HG03095 (cell line): ENCODE measurements at regions not wholly inside any gene's neighbourhood (a gene's known extent, or its start where the extent isn't known, plus 50 kb on each side); places are given as distances from the start of the nearest gene placed in this dataset.
"Not testable (repeated sequence)": the region's sequence is repeated elsewhere in the genome, so short reads cannot be mapped to it uniquely, and the experiment has no call there.

Experiments
- ATAC-seq: cut with Tn5 transposase; IDR thresholded peaks from one replicate; pipeline ENCODE4 v1.9.1; 2021; ENCODE audit warnings: moderate library complexity; ENCODE audit not compliant: unreplicated experiment

- not testable (repeated sequence) for ATAC-seq
Observed at GRCh38 chr5:163874912-163875311, 369.5 kb downstream of the MAT2B start.

GRCh38 chr5:163877865-163878264, 372.4 kb downstream of the MAT2B start:
- ATAC-seq: no peak

- ATAC-seq: no peak
Observed at GRCh38 chr5:163878490-163878889, 373.1 kb downstream of the MAT2B start.

DNA sequence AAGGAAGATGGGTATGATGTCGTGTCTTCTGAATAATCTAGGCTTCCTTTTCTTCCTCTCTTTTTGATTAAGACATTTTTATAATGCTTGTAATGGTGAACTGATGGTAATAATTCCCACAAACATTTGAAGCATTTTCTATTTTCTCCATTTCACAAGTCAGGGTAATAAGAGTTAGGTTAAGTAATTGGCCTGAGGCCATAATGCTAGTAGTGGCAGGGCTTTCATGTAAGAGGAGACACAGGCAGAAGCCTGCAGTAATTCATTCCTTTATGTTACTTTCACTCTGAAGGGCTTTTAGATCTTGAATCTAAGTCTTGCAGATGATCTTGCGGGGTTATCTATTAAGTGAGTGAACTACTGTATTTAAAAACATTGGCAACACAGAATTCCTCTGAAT, 374.9 kb downstream of the MAT2B start:
- no peak for ATAC-seq

GRCh38 chr5:163885117-163885516, 379.7 kb downstream of the MAT2B start:
- ATAC-seq: no peak

GRCh38 chr5:163887854-163888253, 382.4 kb downstream of the MAT2B start:
- no peak for ATAC-seq

- no peak for ATAC-seq
Observed at GRCh38 chr5:163888366-163888765, 382.9 kb downstream of the MAT2B start.

DNA sequence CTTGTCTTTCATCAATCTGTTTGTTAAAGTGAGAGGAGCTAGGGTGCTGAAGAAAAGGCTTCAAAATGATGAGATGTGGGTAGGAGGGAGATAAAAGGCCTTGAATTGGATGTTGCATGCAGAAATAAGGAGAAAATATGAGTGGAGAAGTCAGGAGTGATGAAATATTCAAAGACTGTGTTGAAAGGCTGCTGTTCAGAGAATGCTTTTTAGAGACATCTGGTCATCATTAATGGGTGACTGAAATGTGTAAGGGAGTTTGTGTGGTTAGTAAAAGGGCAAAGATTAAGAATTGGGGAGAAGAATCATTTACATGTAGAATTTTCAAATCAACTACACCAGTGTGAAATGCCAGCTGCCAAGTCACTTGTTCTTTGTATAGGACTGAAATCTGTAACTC, 383.9 kb downstream of the MAT2B start:
- ATAC-seq: no peak

- no peak for ATAC-seq
Observed at GRCh38 chr5:163890261-163890660, 384.8 kb downstream of the MAT2B start.

GRCh38 chr5:163893281-163893680, 387.9 kb downstream of the MAT2B start:
- no peak for ATAC-seq

DNA sequence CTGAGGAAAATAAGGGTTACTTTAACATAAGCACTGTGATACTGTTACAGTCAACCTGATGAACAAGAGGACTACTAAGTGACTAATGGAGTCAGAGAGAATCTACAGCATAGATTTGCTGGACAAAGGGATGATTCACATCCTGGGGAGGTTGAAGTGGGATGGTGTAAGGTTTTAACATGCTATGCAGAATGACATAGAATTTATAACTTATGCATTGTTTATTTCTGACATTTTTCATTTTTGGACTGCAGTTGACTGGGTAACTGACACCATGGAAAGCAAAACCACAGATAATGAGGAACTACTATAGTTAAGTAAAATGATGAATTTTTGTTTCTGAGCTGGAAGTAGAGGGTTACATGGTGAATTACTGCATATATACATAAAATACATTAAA, 389.2 kb downstream of the MAT2B start:
- ATAC-seq: no peak

DNA sequence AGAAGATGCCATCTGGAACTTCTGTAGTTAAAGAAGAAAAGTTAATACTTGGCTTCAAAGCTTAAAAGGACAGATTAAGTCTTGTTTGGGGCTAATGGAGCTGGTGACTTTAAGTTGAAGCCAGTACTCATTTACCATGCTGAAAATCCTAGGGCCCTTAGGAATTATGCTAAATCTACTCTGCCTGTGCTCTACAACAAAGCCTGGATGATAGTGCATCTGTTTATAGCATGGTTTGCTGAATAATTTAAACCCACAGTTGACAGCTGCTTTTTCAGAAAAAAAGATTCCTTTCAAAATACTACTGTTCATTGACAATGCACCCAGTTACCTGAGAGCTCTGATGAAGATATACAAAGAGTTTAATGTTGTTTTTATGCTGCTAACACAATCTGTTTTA, 393.5 kb downstream of the MAT2B start:
- ATAC-seq: no peak

DNA sequence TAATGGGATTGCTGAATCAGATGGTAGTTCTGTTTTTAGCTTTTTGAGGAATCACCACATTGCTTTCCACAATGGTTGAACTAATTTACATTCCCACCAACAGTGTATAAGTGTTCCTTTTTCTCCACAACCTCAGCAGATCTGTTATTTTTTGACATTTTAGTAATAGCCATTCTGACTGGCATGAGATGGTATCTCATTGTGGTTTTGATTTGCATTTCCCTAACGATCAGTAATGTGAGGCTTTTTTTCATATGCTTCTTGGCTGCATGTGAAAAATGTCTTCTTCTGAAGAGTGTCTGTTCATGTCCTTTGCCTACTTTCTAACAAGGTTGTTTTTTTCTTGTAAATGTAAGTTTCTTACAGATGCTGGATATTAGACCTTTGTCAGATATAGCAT, 402.4 kb downstream of the MAT2B start:
- not testable (repeated sequence) for ATAC-seq

- ATAC-seq: no peak
Observed at GRCh38 chr5:163908253-163908652, 402.8 kb downstream of the MAT2B start.

DNA sequence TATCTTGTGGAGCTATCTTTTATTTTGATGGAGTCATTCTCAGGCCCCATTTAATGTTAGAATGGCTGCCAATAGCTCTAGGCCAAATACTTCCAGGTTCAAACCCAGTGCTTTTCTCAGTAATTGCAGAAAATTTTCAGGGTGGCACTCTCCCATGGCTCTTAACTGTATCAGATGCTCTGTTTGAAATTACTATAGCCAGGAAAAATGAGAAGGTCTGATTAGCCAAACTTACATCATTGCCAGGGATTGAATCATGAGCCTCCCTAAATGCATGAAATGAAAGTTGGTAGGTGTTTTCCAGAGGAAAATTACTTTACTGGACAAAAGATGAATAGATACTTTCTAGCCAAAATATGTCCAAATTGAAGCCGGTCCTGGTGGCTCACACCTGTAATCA, 404.8 kb downstream of the MAT2B start:
- no peak for ATAC-seq

DNA sequence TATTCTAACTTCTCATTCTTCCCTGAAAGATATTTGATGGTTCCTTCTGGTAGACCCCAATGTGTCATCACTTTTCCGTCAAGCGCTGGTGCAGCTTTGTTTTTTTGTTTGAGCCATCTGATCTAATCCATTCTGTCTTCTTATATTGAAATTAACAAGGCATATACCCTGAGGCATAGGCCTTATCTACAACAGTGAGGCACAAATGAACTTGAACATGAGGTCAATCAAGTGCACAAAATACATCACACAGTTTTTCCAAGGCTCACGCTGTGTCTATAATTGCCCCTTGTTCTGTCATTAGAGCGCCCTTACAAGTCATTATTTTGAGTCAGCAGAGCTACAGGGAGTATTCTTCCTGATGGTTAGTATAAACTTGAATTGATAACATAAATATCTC, 406.6 kb downstream of the MAT2B start:
- ATAC-seq: no peak

DNA sequence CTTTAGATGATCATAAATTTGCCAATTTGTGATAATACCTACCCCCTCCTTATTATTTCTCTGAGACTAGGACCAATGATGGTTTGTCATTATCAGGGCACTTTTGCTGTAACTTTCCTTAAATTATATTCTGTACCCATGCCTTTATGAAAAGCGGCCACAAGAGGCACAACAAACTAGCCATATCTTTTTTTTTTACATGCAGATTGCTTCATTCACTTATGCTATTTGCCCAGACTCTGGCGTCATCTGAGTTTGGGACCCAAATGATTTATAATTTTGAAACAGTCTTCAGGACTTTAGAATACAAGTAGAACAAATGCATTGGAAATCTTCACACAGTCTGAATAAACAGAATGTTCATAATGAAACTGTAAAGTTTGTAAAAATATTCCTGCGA, 408.1 kb downstream of the MAT2B start:
- no peak for ATAC-seq

DNA sequence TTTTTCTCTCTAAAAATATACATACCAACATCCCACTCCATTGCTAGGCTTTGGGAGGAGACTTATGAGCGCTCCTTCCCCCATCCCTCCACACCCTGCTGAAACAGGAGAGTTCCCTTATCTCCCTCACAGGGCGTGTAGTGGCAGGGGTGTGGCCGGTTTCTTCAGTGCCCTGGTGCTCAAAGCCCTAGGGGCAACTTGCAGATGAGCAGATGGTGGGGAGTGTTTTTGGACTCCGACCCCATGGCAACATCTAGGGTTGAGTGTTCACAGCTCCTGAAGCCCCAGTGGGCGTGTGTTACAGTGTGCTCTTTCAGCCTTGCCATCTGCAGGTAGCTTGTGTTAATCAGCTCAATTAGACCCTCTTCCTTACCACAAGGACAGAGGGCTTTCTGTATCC, 409.5 kb downstream of the MAT2B start:
- ATAC-seq: no peak

DNA sequence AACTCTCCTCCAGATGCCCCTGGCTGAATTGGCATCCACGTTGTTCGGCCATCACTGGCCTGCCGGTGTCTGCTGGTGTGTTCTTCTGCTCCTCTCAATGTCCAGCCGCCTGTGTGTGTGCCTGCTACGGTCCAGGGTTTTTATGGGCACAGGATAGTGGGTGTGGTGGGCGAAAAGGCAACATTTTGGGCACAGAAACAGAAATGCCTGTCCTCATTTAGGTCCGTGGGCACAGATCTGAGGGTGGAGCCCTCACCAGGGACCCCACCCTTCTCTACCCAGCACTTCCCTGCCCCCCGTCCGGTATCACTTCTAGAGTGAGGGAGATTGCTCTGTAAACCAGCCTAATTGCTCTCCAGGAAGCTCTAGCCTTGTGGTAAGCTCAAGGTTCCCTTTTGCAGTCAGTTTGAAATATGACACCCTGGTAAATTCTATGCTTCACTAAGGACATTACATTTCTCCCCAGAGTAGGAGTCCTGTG, 410.1 kb downstream of the MAT2B start:
- peak; percentile 78 for ATAC-seq

DNA sequence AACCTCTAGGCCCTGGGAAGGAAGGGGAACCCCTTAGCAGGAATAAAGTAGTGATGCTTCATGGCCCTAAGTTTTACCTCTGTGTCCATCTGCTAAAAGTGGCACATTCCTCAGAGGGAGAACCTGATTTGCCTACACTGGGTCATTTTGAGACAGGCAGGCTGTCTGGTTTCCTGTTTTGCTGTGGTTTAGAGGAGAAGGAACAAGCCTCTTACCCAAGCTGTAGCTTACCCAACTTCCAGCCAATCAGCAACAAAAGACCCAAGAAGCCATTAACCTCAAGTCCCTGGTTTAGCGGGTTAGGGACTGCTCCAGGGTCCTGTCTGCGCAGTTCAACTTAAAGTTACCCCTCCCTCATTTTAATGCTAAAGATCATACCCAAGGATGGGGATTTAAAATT, 411.0 kb downstream of the MAT2B start:
- ATAC-seq: peak; percentile 89

GRCh38 chr5:163916861-163917260, 411.4 kb downstream of the MAT2B start:
- ATAC-seq: no peak

GRCh38 chr5:163917747-163918146, 412.3 kb downstream of the MAT2B start:
- ATAC-seq: no peak

DNA sequence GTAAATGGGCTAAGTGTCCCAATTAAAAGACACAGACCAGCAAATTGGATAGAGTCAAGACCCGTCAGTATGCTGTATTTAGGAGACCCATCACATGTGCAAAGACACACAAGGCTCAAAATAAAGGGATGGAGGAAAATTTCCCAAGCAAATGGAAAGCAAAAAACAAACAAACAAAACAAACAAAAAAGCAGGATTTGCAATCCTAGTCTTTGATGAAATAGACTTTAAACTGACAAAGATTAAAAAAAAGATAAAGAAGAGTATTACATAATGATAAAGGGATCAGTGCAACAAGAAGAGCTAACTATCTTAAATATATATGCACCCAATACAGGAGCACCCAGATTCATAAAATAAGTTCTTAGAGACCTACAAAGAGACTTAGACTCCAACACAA, 429.6 kb downstream of the MAT2B start:
- not testable (repeated sequence) for ATAC-seq

- no peak for ATAC-seq
Observed at GRCh38 chr5:163938595-163938994, 433.2 kb downstream of the MAT2B start.
